Right ventricle myocardium inferior (tissue), 1 donor: ENCODE measurements at regions not wholly inside any gene's neighbourhood (a gene's known extent, or its start where the extent isn't known, plus 50 kb on each side); places are given as distances from the start of the nearest gene placed in this dataset.
"Not testable (repeated sequence)": the region's sequence is repeated elsewhere in the genome, so short reads cannot be mapped to it uniquely, and the experiment has no call there.

Experiments
- ATAC-seq: fragments of 200-7000 bp; cut with Tn5 transposase; one replicate; pipeline ENCODE4 v1.9.1; 2020; ENCODE audit warnings: mild to moderate bottlenecking, moderate library complexity
- DNase-seq: peaks from one replicate; pipeline ENCODE4 v3.0.0; 2021; ENCODE audit errors: missing footprints
- intact Hi-C: fragments of 100-400 bp; cut with DNase I; formaldehyde crosslinking; loops from one replicate; pipeline ENCODE4 v1.11.0; 2022
- donor health status: DM: no; HTN: yes; CAD: no; lungs with severe emphysema.

- intact Hi-C loops: no loop called here
- ATAC-seq (no peak), DNase-seq (no peak)
Observed at GRCh38 chr4:4656977-4657376, 115.1 kb upstream of the STX18 start.

DNA sequence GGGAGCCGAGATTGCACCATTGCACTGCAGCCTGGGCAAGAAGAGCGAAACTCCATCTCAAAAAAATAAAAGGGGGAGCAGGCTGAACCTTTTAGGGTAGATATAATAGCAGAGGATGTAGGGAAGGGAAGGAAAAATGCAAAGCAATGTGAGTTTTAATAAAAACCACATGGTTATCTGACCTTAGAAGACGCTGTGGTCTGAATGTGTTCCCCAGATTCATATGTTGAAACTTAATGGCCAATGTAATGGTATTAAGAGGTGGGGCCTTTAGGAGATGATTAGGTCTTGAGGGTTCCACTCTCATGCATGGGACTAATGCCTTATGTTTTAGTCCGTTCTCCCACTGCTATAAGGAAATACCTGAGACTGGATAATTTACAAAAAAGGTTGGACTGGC lies 114.1 kb upstream of the STX18 start:
- intact Hi-C loops: no loop called here
- DNase-seq: no peak
- no peak for ATAC-seq

DNA sequence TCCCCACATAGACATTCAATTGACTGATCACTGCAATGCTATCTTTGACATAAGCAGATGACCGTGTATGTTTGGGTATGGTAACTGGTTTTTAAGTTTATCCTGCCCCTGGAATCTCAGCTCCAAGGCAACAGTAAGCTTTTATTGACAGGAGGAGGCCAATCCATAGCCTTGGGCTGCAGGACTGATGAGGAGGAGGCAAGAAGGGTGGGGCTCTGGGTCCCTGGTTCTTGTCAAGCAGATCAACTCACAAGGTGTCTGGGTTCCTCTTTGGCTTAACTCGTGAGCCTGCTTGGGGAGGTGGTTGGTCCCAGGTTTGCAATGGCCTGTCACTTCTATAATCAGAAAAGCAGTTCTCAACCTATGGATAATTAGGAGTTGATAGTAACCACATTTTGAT lies 113.2 kb upstream of the STX18 start:
- intact Hi-C loops: no loop called here
- DNase-seq (no peak), ATAC-seq (no peak)

DNA sequence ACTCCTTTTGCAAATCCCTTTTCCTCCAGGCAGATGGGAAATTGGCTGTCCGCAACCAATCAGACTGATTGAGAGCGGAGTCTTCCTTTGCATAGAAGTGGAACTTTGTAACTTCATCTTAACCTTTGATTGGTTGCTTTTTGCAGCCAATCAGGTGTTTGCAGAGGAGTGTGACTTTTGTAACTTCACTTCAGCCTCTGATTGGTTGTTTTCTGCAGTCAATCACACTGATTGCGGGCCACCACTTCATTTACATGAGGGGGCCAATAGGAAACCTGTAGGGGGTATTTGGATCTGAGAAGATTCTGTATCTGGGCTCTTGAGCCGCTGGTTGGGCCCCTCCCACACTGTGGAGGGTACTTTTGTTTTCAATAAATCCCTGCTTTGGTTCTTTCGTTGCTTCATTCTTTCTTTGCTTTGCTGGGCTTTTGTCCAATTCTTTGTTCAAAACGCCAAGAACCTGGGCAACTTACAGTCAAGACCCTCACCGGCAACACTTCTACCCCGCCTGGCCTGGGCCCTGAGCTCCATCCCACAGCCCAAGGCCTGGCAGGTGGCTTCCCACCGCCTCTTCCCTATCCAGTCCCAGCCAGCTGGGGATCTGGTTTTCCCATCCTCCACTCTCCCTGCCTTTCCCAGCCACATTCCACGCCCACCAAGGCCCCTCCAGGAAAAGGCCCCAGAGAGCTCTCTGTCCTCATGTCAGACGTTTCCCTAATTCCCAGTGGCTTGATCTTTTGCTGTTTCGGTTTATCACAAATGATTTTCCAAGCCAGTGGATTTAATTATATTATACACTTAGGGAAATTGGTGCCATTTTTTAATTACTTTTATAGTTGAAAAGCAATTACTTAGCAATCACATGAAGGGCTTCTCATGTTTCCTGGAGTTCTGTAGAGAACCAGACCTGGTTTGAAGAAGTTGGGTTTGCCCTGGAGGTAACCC lies 110.2 kb upstream of the STX18 start:
- ATAC-seq (no peak), DNase-seq (no peak)
- intact Hi-C loops: no loop called here

- DNase-seq (no peak), ATAC-seq (no peak)
- intact Hi-C loops: no loop called here
Observed at GRCh38 chr4:4647041-4647440, 105.2 kb upstream of the STX18 start.

GRCh38 chr4:4645743-4646142 lies 103.9 kb upstream of the STX18 start:
- intact Hi-C loops: no loop called here
- DNase-seq (no peak), ATAC-seq (no peak)

DNA sequence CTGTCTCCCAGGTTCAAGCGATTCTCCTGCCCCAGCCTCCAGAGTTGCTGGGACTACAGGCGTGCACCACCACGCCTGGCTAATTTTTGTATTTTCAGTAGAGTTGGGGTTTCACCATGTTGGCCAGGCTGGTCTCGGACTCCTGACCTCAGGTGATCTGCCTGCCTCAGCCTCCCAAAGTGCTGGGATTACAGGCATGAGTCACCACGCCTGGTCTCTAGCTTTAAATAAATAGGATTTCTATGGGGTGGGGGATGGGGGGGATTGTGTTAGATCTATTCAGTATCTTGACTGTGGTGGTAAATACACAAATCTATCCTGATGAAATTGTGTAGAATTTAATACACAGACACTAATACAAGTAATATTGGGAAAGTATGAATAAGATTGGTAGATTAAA lies 102.4 kb upstream of the STX18 start:
- intact Hi-C loops, ATAC-seq, DNase-seq: not testable (repeated sequence)

DNA sequence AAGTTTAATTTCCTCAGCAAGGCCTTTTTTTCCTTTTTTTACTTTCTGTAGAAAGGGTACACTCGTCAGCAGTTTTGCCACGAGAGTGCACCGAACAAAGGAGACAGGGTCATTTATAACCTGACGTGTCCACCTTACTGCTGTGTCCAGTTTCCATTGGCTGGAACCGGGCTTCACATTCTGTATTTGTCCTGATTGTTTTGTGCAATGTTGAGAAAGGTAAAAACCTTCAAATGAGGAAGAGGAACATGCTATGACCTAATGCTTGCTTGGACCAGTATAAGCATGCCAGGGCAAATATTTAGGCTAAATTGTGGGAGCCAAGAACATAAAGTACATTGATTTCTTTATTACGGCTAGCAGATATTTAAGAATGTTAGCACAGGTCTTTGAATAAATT lies 101.9 kb upstream of the STX18 start:
- intact Hi-C loops, DNase-seq, ATAC-seq: not testable (repeated sequence)

- intact Hi-C loops: no loop called here
- ATAC-seq (no peak), DNase-seq (no peak)
Observed at GRCh38 chr4:4643306-4643705, 101.5 kb upstream of the STX18 start.

- intact Hi-C loops: no loop called here
- ATAC-seq (no peak), DNase-seq (no peak)
Observed at GRCh38 chr4:4642496-4643000, 100.7 kb upstream of the STX18 start.

- no peak for DNase-seq
- intact Hi-C loops: no loop called here
- no peak for ATAC-seq
Observed at GRCh38 chr4:4641661-4642495, 100.0 kb upstream of the STX18 start.

DNA sequence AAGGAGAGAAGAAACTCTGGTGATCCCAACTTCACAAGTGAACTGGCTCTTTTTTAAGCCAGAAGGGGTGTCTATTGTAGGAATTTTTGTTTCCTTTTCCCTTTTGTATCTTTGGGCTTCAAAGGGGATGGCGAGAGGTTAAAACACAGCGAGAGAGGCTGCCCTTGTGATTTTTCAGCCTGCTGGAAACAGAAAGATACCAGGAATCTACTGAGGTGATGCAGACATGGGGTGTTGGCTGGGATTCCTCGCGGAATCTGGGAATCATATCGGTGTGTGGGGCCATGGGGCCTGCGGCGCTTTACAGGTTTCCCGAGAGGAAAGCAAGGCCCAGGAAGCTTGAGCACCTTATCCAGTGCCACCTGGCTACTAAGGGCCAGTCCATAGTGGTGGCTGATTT lies 99.4 kb upstream of the STX18 start:
- intact Hi-C loops: no loop called here
- no peak for DNase-seq
- no peak for ATAC-seq

GRCh38 chr4:4640692-4641091 lies 98.8 kb upstream of the STX18 start:
- DNase-seq (no peak), ATAC-seq (peak; percentile 26)
- intact Hi-C loops: no loop called here

DNA sequence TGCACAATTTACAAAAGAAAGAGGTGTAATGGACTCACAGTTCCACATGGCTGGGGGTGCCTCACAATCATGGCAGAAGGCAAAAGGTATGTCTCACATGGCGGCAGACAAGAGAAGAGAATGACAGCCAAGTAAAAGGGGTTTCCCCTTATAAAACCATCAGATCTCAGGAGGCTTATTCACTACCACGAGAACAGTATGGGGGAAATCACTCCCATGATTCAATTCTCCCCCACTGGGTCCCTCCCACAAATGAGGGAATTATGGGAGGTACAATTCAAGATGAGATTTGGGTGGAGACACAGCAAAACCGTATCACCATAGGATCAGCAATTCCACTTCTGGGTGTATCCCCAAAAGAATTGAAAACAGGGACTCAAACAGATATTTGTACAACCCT lies 97.5 kb upstream of the STX18 start:
- DNase-seq (no peak), ATAC-seq (no peak)
- intact Hi-C loops: no loop called here

DNA sequence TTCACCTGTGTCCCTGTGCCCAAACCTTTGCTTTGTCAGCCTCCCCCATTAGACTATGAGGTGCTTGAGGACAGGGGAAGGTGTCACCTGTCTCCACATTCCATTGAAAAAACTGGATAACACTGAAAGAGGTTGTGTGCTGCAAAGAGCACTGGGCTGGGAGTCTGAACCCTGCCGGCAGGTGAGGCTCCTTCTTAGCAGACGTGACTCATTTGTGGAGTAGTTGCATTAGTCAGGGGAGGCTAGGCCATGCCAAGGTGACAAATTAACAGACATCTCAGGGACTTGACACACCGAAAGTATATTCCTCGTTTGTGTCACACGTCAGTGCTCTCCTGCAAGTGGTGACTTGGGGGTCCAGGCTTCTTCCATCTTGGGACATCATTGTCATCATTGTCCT lies 95.9 kb upstream of the STX18 start:
- DNase-seq: no peak

GRCh38 chr4:4633431-4633830 lies 91.6 kb upstream of the STX18 start:
- intact Hi-C loops: no loop called here
- no peak for ATAC-seq
- no peak for DNase-seq

More for the DNA sequence above, 95.9 kb upstream of the STX18 start:
- no peak for ATAC-seq
- intact Hi-C loops: no loop called here

DNA sequence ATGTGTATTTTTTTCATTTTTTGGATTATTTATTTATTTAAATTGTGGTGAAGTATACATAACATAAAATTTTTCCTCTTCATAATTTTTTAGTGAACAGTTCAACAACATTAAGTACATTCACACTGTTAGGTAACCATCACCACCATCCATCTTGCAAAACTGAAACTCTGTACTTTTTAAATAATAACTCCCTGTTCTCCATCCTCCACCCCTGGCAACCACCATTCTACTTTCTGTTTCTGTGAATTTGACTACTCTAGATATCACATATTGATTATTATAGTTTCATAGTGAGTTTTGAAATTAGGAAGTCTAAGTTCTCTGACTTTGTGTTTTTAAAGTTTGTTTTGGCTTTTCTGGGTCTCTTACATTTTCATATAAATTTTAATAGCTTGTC lies 89.3 kb upstream of the STX18 start:
- no peak for ATAC-seq

DNA sequence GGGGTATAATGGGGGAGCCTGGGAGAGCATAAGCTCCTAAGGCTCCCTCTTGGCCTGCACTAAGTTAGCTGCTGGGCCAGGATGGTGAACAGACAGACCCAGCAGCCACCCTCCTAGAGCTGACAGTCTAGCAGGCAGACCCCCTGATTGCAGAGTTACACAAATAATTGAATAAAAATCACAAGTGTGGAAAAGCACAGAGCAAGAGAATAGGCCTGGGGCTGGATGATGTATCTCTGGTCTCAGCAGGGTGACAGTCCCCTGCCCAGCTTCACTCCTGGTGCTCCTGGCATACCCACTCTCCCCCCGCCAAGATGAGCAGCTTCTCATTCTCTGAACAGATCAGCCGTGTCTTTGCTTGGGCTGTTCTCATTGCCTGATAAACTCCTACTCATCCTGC lies 86.1 kb upstream of the STX18 start:
- intact Hi-C loops: no loop called here
- DNase-seq (no peak), ATAC-seq (no peak)

More for the DNA sequence above, 89.3 kb upstream of the STX18 start:
- intact Hi-C loops: no loop called here
- DNase-seq: no peak

DNA sequence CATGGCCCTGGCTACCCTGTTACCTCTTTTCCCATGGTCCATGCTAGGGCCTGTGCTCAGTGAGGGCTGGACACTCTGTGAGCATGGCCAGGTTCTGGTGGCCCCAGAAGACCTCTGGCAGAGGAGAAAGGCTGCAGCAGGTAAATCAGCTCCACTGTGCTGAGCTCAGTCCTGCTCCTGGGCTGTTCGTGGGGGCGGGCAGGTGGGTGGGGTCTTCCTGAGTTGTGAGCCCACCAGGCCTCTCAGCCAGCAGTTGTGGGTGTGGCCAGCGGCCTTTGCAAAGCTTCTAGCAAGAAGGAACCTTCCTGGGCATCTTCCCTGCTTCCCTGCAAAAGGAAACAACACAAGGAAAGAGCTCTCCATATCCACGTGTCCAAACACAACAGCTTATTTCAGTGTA lies 85.3 kb upstream of the STX18 start:
- ATAC-seq (no peak), DNase-seq (no peak)
- intact Hi-C loops: no loop called here

DNA sequence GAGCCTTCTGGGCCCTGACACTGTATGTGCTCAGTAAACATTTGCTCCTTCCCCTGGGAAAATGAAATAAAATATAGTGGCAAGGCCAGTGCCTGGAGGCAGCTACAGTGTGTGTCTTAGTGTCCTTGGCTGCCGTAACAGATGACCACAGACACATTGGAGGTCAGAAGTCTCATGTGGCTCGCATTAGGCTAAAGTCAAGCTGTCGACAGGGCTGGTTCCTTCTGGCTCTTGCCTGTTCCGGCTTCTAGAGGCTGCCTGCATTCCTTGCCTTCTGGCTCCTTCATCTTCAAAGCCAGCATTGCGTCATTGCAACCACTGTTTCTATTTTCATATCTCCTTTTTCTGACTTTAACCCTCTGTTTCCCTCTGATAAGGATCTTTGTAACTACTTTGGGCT lies 83.6 kb upstream of the STX18 start:
- no peak for DNase-seq
- intact Hi-C loops: no loop called here
- no peak for ATAC-seq
